Coronary artery (tissue), 2 donors: ENCODE measurements at regions not wholly inside any gene's neighbourhood (a gene's known extent, or its start where the extent isn't known, plus 50 kb on each side); places are given as distances from the start of the nearest gene placed in this dataset.

Experiments used
- DNase-seq: peaks from one replicate; pipeline ENCODE4 v3.0.0-alpha.2; 2017; ENCODE audit warnings: low spot score
- H3K27ac ChIP-seq, 2 donors: fragments of 200-600 bp; sonication (generic); one replicate each; pipeline ENCODE4 v1.5.1; 2016 to 2019
- H3K4me3 ChIP-seq: fragments of 200-600 bp; sonication (generic); 2 replicates; pipeline ENCODE4 v1.5.1; 2016; ENCODE audit warnings: mild to moderate bottlenecking, moderate library complexity
- CTCF ChIP-seq: fragments of 200-600 bp; sonication (generic); IDR thresholded peaks from one replicate; pipeline ENCODE4 v1.5.1; 2019; ENCODE audit warnings: antibody characterized with exemption

GRCh38 chr16:86062271-86062965, 163.5 kb downstream of the IRF8 start:
- TF ChIP-seq CTCF, result no peak
- H3K4me3 ChIP-seq, result no peak overlapping the region
- H3K27ac ChIP-seq, result no peak overlapping the region
- no peak for DNase-seq

GRCh38 chr16:86063760-86064405, 164.9 kb downstream of the IRF8 start:
- no peak for TF ChIP-seq CTCF
- DNase-seq, result no peak

GRCh38 chr16:86064431-86065250, 165.7 kb downstream of the IRF8 start:
- DNase-seq, result no peak

More at GRCh38 chr16:86063760-86064405, 164.9 kb downstream of the IRF8 start:
- Histone ChIP-seq H3K4me3 (no peak overlapping the region), H3K27ac (no peak overlapping the region)

GRCh38 chr16:86065711-86066110, 166.7 kb downstream of the IRF8 start:
- no peak overlapping the region for H3K4me3 ChIP-seq
- no peak for DNase-seq
- no peak overlapping the region for H3K27ac ChIP-seq
- TF ChIP-seq CTCF, result no peak

More at GRCh38 chr16:86064431-86065250, 165.7 kb downstream of the IRF8 start:
- no peak for TF ChIP-seq CTCF
- Histone ChIP-seq H3K27ac (no peak overlapping the region), H3K4me3 (no peak overlapping the region)

GRCh38 chr16:86066811-86067210, 167.8 kb downstream of the IRF8 start:
- Histone ChIP-seq H3K4me3 (no peak overlapping the region), H3K27ac (no peak overlapping the region)
- DNase-seq, result no peak
- TF ChIP-seq CTCF, result no peak

- TF ChIP-seq CTCF, result no peak
- no peak for DNase-seq
- Histone ChIP-seq H3K4me3 (no peak overlapping the region), H3K27ac (no peak overlapping the region)
These were observed 168.6 kb downstream of the IRF8 start for GRCh38 chr16:86067516-86067915.
